ENCODE measurements at regions not wholly inside any gene's neighbourhood (a gene's known extent, or its start where the extent isn't known, plus 50 kb on each side); places are given as distances from the start of the nearest gene placed in this dataset.
"Not testable (repeated sequence)": the region's sequence is repeated elsewhere in the genome, so short reads cannot be mapped to it uniquely, and the experiment has no call there.

GRCh38 chr9:22170556-22170955, 161.5 kb upstream of the CDKN2B start:
- DNase-seq, result no peak

- no peak for DNase-seq
Observed at GRCh38 chr9:22170990-22171670, 162.0 kb upstream of the CDKN2B start.

DNA sequence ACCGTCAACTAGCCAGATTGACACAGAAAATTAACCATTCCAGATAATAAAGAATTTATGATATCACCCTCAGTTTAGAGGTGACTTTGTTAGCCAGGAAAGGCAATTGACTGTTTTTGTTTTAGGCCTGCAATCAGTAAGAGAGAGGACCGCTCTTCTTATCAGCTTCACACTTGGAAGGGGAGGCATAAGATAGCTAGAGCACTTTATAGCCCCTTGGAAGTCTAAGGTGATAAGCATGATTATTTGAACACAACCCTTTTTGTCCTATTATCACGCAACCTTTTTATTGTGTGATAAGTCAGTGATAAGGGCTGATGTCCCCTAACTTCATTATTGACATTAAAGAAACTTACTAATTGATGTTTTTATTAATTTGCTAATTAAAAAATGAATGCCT, 162.6 kb upstream of the CDKN2B start:
- DNase-seq, result no peak

DNA sequence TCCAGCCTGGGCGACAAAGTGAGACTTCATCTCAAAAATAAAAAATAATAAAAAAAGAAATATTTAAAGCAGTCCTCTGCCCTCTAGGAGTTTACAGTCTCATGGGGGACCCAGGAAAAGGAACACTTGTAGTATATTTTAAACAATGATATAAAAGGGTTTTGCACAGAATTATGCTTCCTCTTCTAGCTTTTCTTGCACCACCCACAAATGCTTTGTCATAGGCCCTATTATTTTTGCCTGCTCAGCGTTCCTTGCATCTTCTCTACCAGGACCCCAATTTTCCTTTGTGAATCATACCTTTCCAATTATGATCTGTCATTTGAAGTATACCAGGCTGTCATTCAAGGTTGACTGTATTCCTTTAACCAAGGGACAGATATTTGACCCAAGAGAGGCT, 164.8 kb upstream of the CDKN2B start:
- DNase-seq, result no peak

DNA sequence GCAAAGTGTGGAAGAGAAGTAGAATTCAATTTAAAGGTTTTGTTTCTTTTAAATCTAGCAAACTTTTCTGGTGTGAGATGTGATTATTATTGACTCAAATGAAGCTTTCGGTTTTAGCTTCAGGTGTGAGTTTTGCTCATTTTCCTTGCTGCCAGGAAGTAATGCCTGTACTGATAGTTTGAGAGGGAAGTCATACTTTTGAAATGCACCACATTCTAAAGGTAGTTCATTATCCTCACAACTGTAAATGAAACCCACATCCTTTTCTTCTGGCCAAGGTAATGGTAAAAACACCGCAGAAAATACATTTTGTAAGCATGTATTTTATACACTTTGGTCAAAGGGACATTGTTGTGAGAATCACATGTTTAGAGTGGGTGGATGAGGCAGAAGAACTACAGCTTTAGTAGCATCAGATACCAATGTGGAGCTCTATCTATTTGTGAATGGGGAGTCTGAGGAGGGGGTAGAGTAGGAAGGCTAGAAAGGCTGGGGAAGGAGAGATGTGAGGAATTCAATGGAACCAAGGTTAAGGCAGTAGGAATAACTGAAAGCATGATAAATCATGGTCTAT, 167.0 kb upstream of the CDKN2B start:
- no peak for DNase-seq

- DNase-seq, result not testable (repeated sequence)
Observed at GRCh38 chr9:22181021-22181420, 171.9 kb upstream of the CDKN2B start.

DNA sequence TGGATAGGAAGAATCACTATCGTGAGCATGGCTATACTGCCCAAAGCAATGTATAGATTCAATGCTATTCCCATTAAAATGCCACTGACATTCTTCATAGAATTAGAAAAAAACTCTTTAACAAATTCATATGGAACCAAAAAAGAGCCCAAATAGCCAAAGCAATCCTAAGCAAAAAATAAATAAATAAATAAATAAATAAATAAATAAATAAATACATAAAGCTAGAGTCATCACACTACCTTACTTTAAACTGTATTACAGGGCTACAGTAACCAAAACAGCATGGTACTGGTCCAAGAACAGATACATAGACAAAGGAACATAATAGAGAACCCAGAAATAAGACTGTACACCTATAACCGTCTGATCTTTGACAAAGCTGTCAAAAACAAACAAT, 180.4 kb upstream of the CDKN2B start:
- DNase-seq, result no peak

- DNase-seq, result not testable (repeated sequence)
Observed at GRCh38 chr9:22197000-22197399, 187.9 kb upstream of the CDKN2B start.

- no peak for DNase-seq
Observed at GRCh38 chr9:22198681-22199080, 189.6 kb upstream of the CDKN2B start.

DNA sequence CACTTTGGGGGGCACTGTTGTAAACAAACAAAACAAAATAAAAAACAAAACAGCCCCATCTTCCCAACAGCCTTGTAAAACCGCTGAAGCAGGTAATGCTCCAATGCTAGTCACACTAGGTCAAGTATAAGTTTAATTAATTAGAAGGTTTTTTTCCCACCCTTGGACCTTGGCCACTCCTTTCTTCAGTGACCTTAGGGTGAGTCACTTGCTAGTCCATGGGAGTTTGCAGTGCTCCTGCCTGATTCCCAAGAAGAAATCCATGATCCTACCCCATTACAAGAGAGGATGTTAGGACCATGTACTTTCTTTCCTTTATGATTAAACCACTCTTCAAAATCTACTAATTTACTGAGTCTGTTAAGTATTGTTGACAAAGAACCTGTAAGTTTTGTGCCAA, 192.2 kb upstream of the CDKN2B start:
- no peak for DNase-seq

DNA sequence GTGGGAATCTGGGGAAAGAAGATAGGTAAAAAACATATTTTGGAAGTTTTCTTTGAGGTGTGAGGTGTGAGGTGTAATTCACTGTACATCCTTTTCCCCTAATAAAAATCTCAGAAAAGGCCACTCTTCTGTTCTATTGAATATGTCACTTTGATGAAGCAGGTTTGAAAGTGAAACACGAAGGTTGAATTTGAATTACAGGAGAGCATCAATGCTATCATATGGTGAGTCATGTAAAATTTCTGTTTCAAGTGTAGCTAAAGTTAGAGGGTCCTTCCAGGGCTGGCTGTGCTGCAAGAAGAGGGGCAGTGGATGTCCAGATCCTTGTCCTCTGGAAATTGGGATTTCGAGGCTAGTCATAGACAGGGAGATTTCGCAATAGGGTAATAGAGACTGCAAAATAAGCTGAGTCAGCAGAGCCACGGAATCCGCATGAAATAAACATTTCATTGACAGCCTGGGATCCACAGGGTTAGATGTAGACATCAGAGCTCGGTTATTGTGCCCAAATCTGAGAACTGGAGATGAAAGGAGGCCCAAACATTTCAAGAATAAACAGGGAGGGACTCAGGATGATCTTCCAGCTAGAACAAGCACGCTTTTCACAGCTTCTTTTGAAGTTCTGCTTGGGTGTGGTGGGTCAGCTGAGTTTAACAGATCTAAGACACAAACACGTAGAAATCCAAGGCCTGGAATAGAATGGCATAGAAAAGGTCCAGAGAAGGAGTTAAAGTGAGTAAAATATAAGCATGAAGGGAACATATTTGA, 194.4 kb upstream of the CDKN2B start:
- DNase-seq, result no peak

GRCh38 chr9:22204240-22204639, 195.1 kb upstream of the CDKN2B start:
- DNase-seq, result no peak

DNA sequence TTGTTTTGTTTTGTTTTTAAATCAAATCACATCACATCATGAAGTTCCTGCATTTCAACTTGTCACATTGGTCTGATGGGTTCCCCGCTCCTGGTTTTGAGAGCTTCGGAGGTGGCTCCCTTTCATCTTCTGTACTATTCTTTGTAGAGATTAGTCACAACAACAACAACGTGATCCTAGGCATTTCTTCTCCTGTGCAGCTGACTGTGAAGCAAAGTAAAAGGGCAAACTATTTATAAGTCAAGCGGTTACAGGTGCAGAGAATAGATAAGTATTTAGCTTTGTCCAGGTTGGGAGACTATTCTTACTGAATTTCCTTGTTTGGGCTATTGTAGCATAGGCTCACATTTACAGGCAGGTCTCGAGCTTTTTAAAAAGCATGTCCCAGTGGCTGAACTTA, 197.7 kb upstream of the CDKN2B start:
- no peak for DNase-seq

- DNase-seq, result no peak
Observed at GRCh38 chr9:22208846-22209585, 199.9 kb upstream of the CDKN2B start.

DNA sequence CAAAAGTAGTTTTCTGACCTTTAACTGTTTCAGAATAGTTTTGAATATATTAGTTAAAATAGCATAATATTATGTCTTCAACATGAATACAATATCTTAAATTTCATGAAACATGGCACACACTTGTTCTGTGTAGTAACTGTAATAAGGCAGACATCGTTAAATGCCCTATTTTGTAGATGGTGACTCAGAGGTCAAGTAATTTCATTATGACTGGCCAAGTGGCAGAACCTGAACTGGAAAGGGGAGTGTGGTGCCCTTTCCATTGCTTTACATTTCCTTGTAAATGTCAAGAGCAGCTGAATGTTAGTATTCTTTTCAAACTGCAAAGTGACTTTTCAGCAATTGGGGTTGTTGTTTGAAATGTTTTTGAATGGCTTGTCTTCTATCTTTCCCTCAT, 201.2 kb upstream of the CDKN2B start:
- no peak for DNase-seq

- no peak for DNase-seq
Observed at GRCh38 chr9:22210936-22211335, 201.8 kb upstream of the CDKN2B start.

DNA sequence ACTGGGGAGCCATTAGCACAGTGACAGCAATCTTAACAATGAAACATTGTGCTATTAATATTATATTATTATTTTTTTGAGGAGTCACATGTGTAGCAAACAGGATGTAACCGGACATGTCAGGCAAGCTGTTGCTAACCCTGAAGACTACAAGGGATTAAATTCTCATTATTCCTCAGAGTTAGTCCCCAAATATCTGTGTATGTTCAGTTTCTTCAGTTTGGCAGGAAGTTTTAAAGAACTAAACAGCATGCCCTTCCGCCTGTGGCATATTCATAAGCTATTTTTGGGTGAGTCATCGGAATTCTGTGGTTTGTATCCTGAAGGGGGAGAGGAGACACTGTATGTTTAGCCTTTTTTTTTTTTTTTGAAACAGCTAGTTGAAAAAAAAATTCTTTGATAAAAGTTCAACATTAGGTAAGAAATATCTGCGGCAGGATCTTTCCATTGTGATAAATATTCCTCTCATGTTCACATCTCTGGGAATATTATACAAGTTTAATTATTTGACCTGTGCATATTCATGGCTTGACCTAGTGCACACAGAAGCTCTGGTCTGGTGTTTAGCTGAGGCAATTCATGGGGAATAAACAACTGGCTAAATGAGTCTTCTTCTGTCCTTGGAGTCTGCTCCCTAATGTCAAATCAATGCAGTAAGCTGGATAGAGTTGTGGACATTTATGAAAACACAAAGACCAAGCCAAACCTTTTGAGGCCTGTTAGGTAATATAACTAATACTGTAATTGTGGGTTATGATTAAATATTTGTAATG, 202.7 kb upstream of the CDKN2B start:
- no peak for DNase-seq

DNA sequence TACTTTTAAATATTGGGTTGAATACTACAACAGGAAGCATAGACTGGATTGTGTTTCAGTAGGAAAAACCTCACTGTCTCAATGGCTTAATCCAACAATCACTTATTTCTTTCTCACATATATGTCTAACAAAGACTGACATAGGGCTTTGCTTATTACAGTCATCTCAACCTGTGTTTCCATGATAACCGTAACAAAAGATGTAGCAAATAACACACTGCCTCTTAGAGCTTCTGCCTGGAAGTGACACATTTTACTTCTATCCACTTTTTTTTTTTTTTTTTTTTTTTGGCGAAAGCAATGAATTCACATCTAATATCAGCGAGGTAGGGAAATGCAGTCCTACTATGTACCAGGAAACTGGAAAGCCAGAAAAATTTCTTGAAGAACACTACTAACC, 204.9 kb upstream of the CDKN2B start:
- no peak for DNase-seq

GRCh38 chr9:22214497-22215031, 205.5 kb upstream of the CDKN2B start:
- no peak for DNase-seq

GRCh38 chr9:22215521-22215920, 206.4 kb upstream of the CDKN2B start:
- no peak for DNase-seq

DNA sequence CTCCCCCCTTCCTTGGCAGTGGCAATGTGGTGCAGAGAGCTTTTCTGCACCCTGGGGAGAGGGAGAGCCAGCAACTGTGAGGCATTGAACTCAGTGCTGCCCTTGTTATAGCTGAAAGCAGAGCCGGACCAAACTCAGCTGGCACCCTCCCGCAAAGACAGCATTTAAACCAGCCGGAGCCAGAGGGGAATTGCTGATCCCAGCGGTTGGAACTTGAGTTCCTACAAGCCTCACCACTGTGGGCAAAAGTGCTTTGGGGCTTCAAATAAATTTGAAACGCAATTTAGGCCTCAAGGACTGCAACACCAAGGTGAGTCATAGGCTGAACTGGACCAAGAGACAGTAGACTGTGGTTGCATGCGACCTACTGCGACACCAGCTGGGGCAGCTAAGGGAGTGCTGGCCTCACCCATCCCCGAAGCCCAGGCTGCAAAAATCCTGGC, 207.6 kb upstream of the CDKN2B start:
- no peak for DNase-seq

GRCh38 chr9:22217254-22217653, 208.1 kb upstream of the CDKN2B start:
- DNase-seq, result no peak
